Calu3 (cell line): ENCODE measurements at regions not wholly inside any gene's neighbourhood (a gene's known extent, or its start where the extent isn't known, plus 50 kb on each side); places are given as distances from the start of the nearest gene placed in this dataset.

Source experiments
- BruUV-seq: library from RNA; stranded (reverse); fragments of 400-500 nt; replicated peaks from 2 replicates; lab custom pipeline; 2021; lab: Mats Ljungman, UMichigan
- CTCF ChIA-PET: fragments of 300-600 bp; sonication (Branson Sonifier 250); formaldehyde crosslinking; loops from one replicate; lab custom pipeline; 2022; ENCODE audit warnings: antibody characterized with exemption; lab: Charles Lee
- DNase-seq: peaks from one replicate; pipeline ENCODE4 v3.0.0; 2022
- H3K27ac Mint-ChIP-seq: one replicate; pipeline ENCODE4 v1.8.0; 2022; ENCODE audit warnings: mixed read lengths; ENCODE audit not compliant: unreplicated experiment
- H3K27me3 Mint-ChIP-seq: one replicate; pipeline ENCODE4 v1.8.0; 2022; ENCODE audit warnings: mixed read lengths; ENCODE audit not compliant: unreplicated experiment
- H3K36me3 Mint-ChIP-seq: one replicate; pipeline ENCODE4 v1.8.0; 2022; ENCODE audit warnings: mild to moderate bottlenecking, moderate library complexity, mixed read lengths; ENCODE audit not compliant: insufficient read depth, unreplicated experiment
- H3K4me1 Mint-ChIP-seq: one replicate; pipeline ENCODE4 v1.8.0; 2022; ENCODE audit warnings: mild to moderate bottlenecking, low read depth, mixed read lengths; ENCODE audit not compliant: unreplicated experiment
- H3K4me3 Mint-ChIP-seq: one replicate; pipeline ENCODE4 v1.8.0; 2022; ENCODE audit warnings: mild to moderate bottlenecking, low read depth, moderate library complexity, mixed read lengths; ENCODE audit not compliant: unreplicated experiment
- H3K9me3 Mint-ChIP-seq: one replicate; pipeline ENCODE4 v1.8.0; 2022; ENCODE audit warnings: low read depth, mixed read lengths; ENCODE audit not compliant: unreplicated experiment
- CTCF ChIP-seq: fragments of 200-600 bp; IDR thresholded peaks from one replicate; pipeline ENCODE4 v1.8.0; 2022; ENCODE audit warnings: antibody characterized with exemption; ENCODE audit not compliant: unreplicated experiment
- intact Hi-C: fragments of 100-400 bp; cut with micrococcal nuclease; formaldehyde crosslinking; loops from one replicate; pipeline ENCODE4 v1.10.0; 2022; ENCODE audit not compliant: unreplicated experiment

- CTCF ChIA-PET: no interaction called here
- no peak for DNase-seq
- Mint-ChIP-seq H3K36me3 (no peaks in the 10 kb centered on the region), H3K27ac (no peak overlapping the region), H3K4me3 (no peak overlapping the region), H3K4me1 (no peaks in the 10 kb centered on the region), H3K27me3 (peaks cover 45% of the 10 kb centered on the region), H3K9me3 (no peaks in the 10 kb centered on the region)
- BruUV-seq: no TSS peak
- intact Hi-C loops: no loop called here
- no peak for TF ChIP-seq CTCF
These were observed 114.2 kb upstream of the SSTR4 start for GRCh38 chr20:22920898-22921297.

- Mint-ChIP-seq H3K4me3 (no peak overlapping the region), H3K27ac (no peak overlapping the region), H3K36me3 (no peaks in the 10 kb centered on the region), H3K9me3 (no peaks in the 10 kb centered on the region), H3K4me1 (no peaks in the 10 kb centered on the region), H3K27me3 (peaks cover 54% of the 10 kb centered on the region)
- no peak for TF ChIP-seq CTCF
- intact Hi-C loops: no loop called here
- no TSS peak for BruUV-seq
- CTCF ChIA-PET: interaction anchor here (0.7 kb wide), 1 partner anchor 784 kb away, joined by 3 read pairs; no protein-coding TSS in a partner anchor
- DNase-seq: no peak
These were observed 113.3 kb upstream of the SSTR4 start for GRCh38 chr20:22921595-22922421.

DNA sequence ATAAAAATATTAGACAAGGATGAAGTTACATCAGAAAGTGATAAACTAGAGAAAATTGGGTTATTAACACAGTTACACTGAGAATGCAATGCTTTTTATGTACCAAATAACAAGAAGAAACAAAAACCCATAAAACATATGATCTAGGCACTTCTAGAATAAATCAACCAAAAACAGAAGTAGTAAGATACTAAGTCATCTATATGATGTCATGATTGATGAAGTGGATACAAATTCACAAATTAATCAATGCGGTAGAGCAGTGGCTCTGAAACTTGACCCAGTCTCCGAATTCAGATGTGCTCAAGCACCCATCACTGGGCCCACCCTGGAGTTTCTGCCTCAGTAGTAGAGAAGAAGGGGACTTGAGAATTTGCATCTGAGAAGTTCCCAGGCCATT, 112.1 kb upstream of the SSTR4 start:
- Mint-ChIP-seq H3K4me3 (no peak overlapping the region), H3K4me1 (no peaks in the 10 kb centered on the region), H3K27me3 (peaks cover 54% of the 10 kb centered on the region), H3K9me3 (no peaks in the 10 kb centered on the region), H3K27ac (no peak overlapping the region), H3K36me3 (no peaks in the 10 kb centered on the region)
- no peak for DNase-seq
- intact Hi-C loops: no loop called here
- no peak for TF ChIP-seq CTCF
- CTCF ChIA-PET: no interaction called here
- BruUV-seq: no TSS peak

GRCh38 chr20:22924046-22924737, 110.9 kb upstream of the SSTR4 start:
- no peaks in the 10 kb centered on the region for H3K4me1 Mint-ChIP-seq
- DNase-seq: no peak
- H3K36me3 Mint-ChIP-seq: no peaks in the 10 kb centered on the region
- intact Hi-C loops: no loop called here
- CTCF ChIA-PET: no interaction called here
- no TSS peak for BruUV-seq
- no peak for TF ChIP-seq CTCF
- H3K27me3 Mint-ChIP-seq: peaks cover 42% of the 10 kb centered on the region
- H3K9me3 Mint-ChIP-seq: no peaks in the 10 kb centered on the region
- no peak overlapping the region for H3K4me3 Mint-ChIP-seq
- no peak overlapping the region for H3K27ac Mint-ChIP-seq
